Head of caudate nucleus (tissue), 42 donors: ENCODE measurements at regions not wholly inside any gene's neighbourhood (a gene's known extent, or its start where the extent isn't known, plus 50 kb on each side); places are given as distances from the start of the nearest gene placed in this dataset.

Experiments
- DNase-seq, 42 donors: peaks; one replicate each; pipeline versions ENCODE4 v3.0.0 to v3.0.0-alpha.2; 2020 to 2021; ENCODE audit warnings: mixed read lengths in 7 of 42
- intact Hi-C: fragments of 100-400 bp; cut with DNase I; formaldehyde crosslinking; loops from one replicate; pipeline ENCODE4 v1.15.0; 2022

GRCh38 chr2:120871881-120872620, 136.4 kb downstream of the GLI2 start:
- intact Hi-C loops = no loop called here
- no peak for DNase-seq

- intact Hi-C loops = no loop called here
- DNase-seq = no peak
These were observed 138.6 kb downstream of the GLI2 start for GRCh38 chr2:120873958-120874887.

- no peak for DNase-seq
- intact Hi-C loops = no loop called here
These were observed 139.2 kb downstream of the GLI2 start for GRCh38 chr2:120874888-120875275.

- intact Hi-C loops = no loop called here
- DNase-seq = no peak
These were observed 139.8 kb downstream of the GLI2 start for GRCh38 chr2:120875431-120875830.

GRCh38 chr2:120876526-120877280, 141.0 kb downstream of the GLI2 start:
- intact Hi-C loops = no loop called here
- no peak for DNase-seq

GRCh38 chr2:120877409-120877808, 141.7 kb downstream of the GLI2 start:
- intact Hi-C loops = no loop called here
- no peak for DNase-seq

- DNase-seq = peak in 1 of 42 donors; percentile 23
These were observed 143.3 kb downstream of the GLI2 start for GRCh38 chr2:120878970-120879369.

GRCh38 chr2:120879431-120880295, 144.0 kb downstream of the GLI2 start:
- intact Hi-C loops = no loop called here
- DNase-seq = peak in 8 of 42 donors; percentile 16 to 53 (median 34)

More at GRCh38 chr2:120878970-120879369, 143.3 kb downstream of the GLI2 start:
- intact Hi-C loops = no loop called here

GRCh38 chr2:120880381-120880780, 144.7 kb downstream of the GLI2 start:
- intact Hi-C loops = no loop called here
- no peak for DNase-seq

- DNase-seq = no peak
- intact Hi-C loops = no loop called here
These were observed 146.5 kb downstream of the GLI2 start for GRCh38 chr2:120881981-120882788.

GRCh38 chr2:120883607-120884440, 148.2 kb downstream of the GLI2 start:
- DNase-seq = no peak
- intact Hi-C loops = no loop called here

GRCh38 chr2:120884472-120885290, 149.0 kb downstream of the GLI2 start:
- intact Hi-C loops = no loop called here
- no peak for DNase-seq

GRCh38 chr2:120885321-120885720, 149.7 kb downstream of the GLI2 start:
- intact Hi-C loops = no loop called here
- no peak for DNase-seq

- intact Hi-C loops = no loop called here
These were observed 150.1 kb downstream of the GLI2 start for GRCh38 chr2:120885749-120886148.

GRCh38 chr2:120886534-120887319, 151.1 kb downstream of the GLI2 start:
- intact Hi-C loops = no loop called here
- no peak for DNase-seq

More at GRCh38 chr2:120885749-120886148, 150.1 kb downstream of the GLI2 start:
- no peak for DNase-seq
